GM21825 (cell line): ENCODE measurements at regions not wholly inside any gene's neighbourhood (a gene's known extent, or its start where the extent isn't known, plus 50 kb on each side); places are given as distances from the start of the nearest gene placed in this dataset.
"Not testable (repeated sequence)": the region's sequence is repeated elsewhere in the genome, so short reads cannot be mapped to it uniquely, and the experiment has no call there.

Experiments used
- ATAC-seq: cut with Tn5 transposase; IDR thresholded peaks from one replicate; pipeline ENCODE4 v1.9.1; 2021; ENCODE audit warnings: mild to moderate bottlenecking, moderate library complexity; ENCODE audit not compliant: unreplicated experiment

GRCh38 chr13:104584481-104584880 is 1518.3 kb upstream of the SLC10A2 start:
- no peak for ATAC-seq

DNA sequence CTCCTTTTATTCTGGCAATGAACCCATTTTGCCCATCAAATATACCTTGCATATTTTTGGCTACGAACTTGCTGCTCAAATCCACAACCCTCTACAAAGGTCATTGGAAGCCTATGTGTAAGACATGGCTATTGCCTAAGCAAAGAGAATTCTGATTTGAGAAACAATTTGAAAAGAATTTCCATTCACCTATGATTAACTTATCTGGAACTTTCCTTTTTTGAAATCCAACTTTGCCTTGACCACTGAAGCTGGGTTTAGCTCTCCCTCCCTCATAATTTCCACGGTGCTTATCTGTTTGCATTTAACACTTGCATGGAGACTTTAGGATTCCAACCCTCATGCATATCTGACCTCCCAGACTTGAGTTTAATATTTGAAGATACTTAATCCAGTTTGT is 1514.7 kb upstream of the SLC10A2 start:
- no peak for ATAC-seq

DNA sequence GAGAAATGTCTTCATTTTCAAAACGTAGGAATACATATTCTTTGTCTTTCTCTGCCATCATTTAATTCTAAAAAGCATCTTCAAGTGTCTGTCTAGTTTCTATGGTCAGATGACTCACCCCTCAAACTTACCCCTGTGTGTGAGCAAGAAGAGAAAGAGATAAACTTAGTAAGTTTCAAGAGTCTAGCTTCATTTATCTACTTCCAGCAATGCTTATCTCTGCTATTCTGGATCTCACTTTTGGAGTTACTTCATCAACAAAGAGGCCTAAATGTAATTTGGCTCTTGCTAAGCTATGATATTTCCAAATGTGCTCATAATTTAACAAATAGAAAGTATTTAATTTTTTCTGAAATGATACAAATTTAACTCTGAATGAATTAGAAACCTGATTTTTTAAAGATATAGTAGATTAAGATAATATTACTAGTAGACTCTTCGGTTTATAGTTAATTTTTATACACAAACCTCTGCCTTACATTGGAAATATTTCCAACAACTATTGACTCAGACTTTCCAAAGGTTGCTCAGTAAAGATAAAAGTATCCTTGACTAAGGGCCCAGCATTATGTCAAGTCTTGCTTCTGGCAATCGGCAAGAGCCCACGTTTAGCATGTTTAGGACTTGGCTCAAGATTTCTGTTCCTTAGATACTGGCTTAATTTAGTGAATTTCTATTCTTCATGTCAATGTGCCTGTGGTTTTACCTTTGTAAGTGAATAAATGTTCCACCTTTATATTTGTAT is 1511.0 kb upstream of the SLC10A2 start:
- no peak for ATAC-seq

GRCh38 chr13:104571893-104572229 is 1505.6 kb upstream of the SLC10A2 start:
- no peak for ATAC-seq

GRCh38 chr13:104571161-104571892 is 1505.1 kb upstream of the SLC10A2 start:
- ATAC-seq: no peak

- ATAC-seq: no peak
These were observed 1500.9 kb upstream of the SLC10A2 start for GRCh38 chr13:104567114-104567513.

DNA sequence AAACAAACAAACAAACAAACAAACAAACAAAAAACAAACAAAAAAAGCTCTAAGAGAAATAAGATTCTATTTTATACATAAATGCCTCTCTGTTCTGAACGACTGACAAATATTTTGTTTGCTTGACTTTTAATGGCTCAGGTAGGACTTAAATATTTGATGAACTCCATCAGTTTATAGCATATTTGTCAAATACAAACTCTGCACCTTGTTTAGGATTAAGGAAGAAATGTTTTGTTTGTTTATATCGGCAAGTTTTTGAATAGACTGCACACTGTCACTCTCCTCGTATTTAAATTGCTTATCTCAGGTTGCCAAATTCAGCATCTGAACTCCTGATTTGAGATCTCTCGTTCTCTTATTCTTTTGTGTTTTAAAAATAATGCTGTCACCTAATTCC is 1499.7 kb upstream of the SLC10A2 start:
- ATAC-seq: no peak

- no peak for ATAC-seq
These were observed 1487.7 kb upstream of the SLC10A2 start for GRCh38 chr13:104553896-104554295.

GRCh38 chr13:104553186-104553585 is 1487.0 kb upstream of the SLC10A2 start:
- no peak for ATAC-seq

DNA sequence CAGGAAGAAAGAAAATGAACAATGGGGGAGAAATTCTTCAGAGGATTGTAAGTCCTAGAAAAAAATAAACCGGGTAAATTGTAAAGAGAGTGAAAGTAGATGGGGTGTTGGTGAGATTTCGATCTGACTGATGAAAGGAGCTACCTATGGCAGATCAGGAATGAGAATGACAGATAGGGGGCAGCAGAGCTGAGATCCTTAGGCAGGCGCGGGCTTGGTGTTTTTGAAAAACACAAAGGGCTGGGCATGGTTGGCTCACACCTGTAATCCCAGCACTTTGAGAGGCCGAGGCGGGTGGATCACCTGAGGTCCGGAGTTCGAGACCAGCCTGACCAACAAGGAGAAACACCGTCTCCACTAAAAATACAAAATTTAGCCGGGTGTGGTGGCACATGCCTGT is 1468.6 kb upstream of the SLC10A2 start:
- no peak for ATAC-seq

DNA sequence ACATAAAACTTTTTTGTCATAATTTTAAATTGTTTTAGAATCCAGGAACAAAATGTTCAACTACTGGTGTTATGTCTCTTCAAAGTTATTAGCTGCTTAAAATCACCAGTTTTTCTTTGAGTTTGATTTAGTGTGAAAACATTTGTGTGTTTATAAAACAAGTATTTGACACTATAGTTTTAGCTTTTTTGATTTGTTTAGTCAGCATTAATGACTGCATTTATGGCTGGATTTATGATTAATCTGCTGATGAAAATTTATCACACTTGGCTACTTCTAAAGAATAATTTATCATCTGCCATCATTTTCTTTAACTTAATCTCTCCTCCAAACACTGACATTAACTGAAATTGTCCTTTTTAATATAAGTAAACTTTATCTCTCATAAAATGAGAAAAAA is 1465.9 kb upstream of the SLC10A2 start:
- ATAC-seq: no peak

DNA sequence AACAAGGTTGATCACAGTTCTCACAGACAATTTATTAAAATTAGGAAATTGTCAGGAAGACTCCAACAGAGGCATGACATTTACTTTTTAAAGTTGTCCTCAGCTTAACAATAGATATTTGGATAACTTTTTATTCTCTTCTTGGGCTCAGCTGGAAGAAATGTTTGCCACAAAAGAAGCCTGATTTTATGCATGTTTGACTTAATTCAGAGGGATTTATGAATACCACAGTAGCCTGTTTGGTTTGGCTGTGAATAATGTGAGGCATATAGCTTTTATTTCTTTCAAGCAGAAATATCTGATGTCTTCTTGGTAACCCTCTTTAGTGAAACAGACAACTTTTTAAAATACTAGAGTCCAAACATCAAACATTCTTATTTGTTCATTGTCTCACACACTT is 1464.5 kb upstream of the SLC10A2 start:
- no peak for ATAC-seq

GRCh38 chr13:104526561-104526960 is 1460.3 kb upstream of the SLC10A2 start:
- ATAC-seq: no peak

GRCh38 chr13:104525467-104525866 is 1459.2 kb upstream of the SLC10A2 start:
- ATAC-seq: no peak

DNA sequence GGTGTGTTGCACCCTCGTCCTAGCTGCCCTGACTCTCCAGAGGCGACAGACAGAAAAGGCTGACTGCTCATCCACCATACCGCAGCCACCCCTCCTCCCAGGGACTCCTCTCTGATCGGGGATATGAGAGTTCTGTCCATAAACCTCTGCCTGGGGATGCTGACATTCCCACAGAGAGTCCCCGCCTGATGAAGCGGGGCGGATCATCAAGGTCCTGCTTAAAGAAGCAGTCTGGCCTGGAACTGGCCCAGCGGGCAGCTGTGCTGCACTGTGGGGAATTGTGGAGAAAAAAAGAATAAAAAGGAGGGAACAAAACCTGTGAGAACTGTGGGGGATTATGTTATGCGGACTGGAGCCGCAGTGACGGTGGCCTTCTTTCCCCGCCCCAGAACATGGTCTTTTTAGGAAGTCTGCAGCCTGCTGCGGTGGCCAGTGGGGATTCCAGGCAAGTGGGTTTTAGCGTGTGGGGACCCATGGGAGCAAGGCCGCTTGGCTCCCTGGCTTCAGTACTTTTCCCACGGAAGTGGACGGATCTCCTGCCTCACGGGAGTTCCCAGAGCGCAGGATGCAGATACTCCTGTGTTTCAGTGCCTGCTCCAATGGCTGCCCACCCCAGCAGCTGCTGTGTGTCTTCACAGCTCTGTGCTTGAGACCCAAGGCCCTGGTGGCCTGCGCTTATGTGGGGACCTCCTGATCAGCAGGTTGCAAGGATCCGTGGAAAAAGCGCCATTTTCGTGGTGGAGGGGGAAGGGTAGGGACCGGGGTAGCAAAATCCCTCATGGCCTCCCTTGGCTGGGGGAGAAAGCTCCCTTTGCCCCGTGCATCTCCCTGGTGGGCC is 1456.2 kb upstream of the SLC10A2 start:
- no peak for ATAC-seq

DNA sequence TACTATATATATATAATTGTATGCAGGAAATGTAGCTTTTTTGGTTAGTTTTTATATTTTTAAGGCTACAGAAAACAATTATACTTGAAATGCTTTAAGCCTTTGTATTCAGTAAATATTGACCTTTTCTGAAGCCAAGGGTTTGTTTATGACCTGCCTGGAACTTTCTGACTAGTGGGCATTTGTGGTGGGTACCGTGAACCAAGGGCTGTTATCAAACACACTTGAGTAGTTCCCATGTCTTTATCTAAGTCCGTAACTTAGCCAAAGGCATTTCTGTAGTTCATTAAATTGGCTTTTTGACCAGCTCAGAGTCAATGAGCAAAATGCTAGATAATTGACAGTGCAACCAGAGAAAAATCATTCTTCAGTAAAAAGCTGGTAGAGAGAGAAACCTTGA is 1444.2 kb upstream of the SLC10A2 start:
- no peak for ATAC-seq

DNA sequence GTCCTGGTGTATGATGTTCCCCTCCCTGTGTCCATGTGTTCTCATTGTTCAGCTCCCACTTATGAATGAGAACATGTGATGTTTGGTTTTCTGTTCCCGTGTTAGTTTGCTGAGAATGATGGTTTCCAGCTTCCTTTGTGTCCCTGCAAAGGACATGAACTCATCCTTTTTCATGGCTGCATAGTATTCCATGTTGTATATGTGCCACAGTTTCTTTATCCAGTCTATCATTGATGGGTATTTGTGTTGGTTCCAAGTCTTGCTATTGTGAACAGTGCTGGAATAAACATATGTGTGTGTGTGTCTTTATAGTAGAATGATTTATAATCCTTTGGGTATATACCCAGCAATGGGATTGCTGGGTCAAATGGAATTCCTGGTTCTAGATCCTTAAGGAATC is 1427.3 kb upstream of the SLC10A2 start:
- not testable (repeated sequence) for ATAC-seq

DNA sequence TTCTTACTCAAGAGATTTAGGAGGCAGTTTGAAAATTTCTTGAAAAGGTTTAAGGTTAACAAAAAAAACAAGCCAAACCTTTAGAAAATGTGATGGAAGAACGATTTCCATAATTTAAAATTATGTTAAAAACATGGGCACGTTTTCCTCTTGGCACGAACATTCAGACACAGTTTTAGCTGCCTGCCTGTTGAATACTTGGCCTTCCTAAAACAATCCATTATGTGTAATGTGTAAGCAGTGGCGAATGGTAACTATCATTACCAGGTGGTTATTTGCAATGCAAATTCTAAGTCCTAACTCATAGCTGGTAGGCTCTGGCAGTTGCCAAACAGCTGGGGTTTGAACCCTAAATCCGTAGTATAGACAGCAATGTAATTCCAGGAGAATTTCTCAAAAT is 1425.7 kb upstream of the SLC10A2 start:
- ATAC-seq: no peak

- ATAC-seq: no peak
These were observed 1420.8 kb upstream of the SLC10A2 start for GRCh38 chr13:104487006-104487405.

GRCh38 chr13:104485571-104485970 is 1419.4 kb upstream of the SLC10A2 start:
- no peak for ATAC-seq

DNA sequence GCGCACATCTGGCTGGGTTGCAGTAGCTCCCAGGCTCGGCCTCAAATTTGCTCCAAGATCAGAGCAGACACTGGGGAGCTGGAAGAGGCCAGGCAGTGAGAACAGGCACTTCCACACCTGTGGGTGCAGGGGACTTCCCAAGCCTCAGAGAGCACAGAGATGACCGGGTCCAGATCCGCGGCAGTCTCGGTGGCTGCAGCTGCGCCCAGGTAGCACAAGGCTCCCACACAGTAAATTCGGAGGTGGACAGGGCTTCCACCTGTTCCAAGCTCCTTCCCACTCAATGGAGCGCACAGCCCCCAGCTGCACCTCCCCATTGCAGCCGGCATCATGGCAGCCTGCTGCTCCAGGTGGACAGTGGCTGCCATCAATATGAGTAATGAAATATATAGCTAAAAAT is 1417.4 kb upstream of the SLC10A2 start:
- no peak for ATAC-seq

GRCh38 chr13:104477261-104477660 is 1411.0 kb upstream of the SLC10A2 start:
- ATAC-seq: no peak
